HG03442 (cell line): ENCODE measurements at regions not wholly inside any gene's neighbourhood (a gene's known extent, or its start where the extent isn't known, plus 50 kb on each side); places are given as distances from the start of the nearest gene placed in this dataset.
"Not testable (repeated sequence)": the region's sequence is repeated elsewhere in the genome, so short reads cannot be mapped to it uniquely, and the experiment has no call there.

ENCODE experiments used
- ATAC-seq: cut with Tn5 transposase; IDR thresholded peaks from one replicate; pipeline ENCODE4 v1.9.1; 2021; ENCODE audit warnings: mild to moderate bottlenecking, moderate library complexity; ENCODE audit not compliant: unreplicated experiment

DNA sequence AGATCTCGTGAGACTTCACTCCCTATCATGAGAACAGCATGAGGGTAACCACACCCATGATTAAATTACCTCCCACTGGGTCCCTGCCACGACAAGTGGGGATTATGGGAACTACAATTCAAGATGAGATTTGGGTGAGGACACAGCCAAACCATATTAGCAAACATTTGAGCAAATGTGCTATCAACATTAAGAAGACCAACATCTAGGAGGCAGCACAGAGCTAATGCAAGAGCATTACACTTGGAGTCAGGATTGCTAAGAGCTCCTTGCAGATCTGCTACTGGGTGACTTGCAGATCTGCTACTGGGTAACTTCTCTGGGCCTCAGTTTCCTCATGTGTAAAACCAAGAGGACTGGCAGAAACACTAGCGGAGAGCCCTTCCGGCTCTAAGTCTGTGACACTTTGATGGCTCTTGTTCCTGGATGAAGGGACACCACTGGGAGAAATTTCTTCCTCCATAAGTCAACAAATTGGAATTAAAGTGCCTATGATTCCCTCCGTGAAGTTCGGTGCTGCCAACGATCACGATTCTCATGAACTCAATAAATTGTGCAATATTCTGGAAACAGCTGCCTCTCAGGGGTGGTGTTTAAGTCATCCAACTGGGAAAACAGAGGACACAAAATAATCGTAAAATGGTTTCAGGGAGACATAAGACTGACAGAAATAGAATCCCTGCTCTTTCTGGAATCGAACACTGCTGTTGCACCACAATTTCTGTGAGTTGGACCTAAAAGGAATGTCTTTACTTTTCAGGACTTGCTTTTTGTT is 115.8 kb upstream of the ITGB1 start:
- no peak for ATAC-seq

DNA sequence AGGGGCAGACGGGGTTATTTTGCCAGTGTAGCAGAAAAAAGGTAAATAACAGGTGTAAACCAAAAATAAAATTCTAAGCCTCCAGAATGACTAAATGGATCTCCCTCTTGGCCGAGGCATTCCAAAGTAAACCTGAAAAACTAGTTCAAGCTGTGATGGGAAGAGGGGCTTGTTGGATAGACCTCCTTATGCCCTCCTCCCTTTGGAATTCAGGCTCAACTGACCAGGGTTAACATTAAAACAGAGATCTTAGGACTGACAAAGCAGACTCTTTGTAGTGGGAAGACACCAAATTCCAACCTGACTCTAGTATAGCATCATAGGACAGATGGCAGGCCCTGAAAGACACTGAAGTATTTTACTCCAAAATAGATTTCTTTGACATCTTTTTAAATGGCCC is 113.8 kb upstream of the ITGB1 start:
- no peak for ATAC-seq

DNA sequence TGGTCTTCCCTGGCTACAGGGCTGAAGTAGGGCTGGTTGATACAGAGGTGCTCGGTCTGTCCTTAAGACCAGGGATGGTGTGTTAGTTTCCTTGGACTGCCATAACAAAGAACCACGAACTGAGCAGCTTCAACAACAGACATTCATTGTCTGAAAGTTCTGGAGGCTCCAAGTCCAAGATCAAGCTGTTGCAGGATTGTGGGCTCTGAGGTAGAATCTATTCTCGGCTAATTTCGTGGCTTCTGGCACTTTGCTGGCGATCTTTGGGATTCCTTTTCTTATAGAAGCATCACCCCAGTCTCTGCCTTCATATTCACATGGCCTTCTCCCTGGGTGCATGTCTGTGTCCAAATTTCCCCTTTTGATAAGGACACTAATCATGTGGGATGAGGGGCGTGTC is 112.1 kb upstream of the ITGB1 start:
- no peak for ATAC-seq

DNA sequence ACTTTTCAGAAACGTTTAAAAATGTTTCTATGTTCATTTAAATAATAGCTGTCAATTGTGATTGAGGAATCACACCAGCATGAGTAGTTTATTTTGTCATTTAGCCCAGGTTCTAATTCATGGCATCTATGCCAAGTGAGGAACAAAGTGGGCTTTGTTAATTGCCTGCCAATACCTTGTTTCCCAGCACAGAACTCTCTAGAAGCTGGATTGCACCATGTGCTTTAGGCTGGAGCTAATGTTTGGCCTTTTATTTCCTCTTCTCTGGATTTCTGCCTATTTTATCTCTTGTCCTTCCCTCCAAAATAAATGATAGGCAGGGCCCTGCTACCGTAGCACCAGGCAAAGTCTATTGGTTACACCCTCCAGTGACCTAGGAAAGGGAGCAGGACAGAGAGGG is 109.9 kb upstream of the ITGB1 start:
- no peak for ATAC-seq

DNA sequence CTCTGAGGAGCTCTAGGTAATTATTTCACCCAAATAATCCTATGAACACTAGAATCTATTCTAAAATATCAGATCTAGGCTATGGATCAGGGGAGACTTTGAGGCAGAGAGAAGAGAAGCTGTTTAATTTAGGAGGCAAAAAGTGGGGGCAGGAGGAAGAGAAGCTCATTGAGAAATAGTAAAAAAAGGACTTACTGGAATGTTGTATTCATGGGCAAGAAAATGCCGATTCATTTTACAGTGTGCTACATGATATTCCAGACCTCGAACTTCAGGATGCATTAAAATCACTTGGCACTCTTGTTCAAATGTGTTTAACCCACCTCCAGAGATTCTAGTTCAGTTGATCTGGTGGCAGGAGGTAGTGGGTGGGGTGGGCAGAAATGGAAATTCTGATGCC is 109.5 kb upstream of the ITGB1 start:
- ATAC-seq = no peak

DNA sequence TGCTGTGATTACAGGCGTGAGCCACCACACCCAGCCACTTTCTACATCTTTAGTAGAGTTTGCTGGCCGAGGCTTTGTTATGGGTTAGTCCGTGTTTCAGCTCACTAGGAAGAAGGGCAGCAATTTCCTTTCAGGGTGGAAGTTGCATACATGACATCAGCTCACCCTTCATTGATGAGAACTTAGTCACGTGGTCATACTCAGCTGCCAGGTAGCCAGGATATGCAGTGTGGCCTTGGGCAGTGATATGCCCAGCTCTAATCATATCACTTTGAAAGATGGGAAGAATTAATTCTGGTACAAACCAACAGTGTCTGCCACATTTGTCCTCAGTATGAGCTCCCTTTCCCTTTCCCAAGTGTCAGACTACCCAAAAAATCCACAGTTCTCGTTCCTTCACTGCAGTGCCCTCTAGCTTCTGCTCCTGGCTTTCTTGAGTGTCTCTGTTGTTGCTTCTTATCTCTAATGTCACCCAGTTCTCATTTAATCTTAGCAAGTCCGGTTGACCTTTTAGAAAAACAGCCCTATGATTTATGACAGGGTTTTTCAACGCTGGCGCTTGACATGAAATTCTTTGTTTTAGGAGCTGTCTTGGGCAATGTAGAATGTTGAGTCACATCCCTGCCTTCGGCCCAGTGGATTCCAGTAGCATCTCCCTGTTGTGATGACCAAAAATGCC is 108.7 kb upstream of the ITGB1 start:
- no peak for ATAC-seq

DNA sequence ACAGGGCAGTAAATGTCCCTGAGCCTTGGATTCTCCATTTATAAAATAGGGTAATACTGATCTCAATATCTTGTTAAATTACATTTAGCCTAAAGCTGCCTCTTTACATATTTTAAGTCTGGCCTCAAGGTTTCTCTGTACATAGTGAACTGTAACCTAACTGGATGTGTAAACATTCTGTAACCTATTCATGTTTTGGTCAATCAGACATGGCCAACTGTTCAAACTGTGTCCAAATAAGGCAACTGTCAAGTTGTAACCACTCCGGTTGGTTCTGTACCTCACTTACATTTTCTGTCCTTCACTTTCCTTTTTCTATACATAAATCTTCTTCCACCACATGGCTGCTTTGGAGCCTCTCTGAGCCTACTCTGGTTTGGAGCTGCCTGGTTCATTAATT is 107.1 kb upstream of the ITGB1 start:
- ATAC-seq = no peak

DNA sequence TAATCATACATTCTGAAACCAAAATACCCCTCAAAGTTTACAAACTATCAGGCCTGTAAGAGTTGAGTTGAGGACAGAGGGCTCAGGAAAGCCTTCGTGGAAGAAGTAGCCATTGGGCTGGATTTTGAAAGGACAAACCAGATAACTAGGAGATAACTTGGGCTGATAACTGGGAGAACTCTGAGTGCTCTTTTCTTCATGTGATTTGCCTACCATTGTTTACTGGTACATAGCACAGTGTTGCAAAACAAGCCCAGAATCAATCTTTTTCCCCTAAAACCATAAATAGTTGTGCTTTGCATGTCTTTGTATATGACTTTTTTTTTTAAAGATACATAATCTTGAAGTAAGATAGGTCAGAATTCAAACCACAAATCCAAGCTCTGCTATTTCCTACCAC is 106.7 kb upstream of the ITGB1 start:
- no peak for ATAC-seq

DNA sequence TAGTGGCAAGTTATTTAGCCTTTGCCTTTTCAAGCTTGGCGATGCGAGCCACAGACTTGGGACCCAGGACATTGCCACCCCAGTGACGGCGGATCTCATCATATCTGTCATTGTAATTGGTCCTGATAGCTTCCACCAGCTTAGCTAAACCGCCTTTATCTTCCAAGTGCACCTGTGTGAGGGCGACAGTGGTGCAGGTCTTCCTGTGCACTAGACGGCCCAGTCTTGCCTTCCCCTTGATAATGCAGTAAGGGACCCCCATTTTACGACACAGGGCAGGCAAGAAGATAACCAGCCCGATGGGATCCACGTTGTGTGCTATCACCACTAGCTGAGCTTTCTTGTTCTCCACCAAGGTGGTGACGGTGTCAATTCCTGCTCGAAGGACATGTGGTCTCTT is 99.6 kb upstream of the ITGB1 start:
- no peak for ATAC-seq

DNA sequence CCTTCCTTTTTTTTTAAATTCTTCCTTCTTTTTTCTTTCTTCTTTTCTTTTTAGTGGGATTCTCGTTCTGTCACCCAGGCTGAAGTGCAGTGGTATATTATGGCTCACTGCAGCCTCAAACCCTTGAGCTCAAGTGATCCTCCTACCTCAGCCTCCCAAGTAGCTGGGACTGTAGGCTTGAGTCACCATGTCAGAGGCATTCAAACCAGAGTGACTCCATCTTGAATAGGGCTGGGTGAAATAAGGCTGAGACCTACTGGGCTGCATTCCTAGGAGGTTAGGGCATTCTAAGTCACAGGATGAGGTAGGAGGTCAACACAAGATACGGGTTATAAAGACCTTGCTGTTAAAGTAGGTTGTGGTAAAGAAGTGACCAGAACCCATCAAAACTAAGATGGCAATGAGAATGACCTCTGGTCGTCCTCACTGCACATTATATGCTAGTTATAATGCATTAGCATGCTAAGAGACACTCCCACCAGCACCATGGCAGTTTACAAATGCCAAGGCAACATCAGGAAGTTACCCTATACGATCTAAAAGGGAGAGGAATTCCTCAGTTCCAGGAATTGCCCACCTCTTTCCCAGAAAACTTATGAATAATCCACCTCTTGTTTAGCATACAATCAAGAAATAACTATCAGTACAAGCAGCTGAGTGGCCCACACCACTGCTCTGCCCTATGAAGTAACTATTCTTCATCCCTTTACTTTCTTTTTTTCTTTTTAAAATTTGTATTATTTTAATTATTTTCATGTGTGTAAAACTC is 99.0 kb upstream of the ITGB1 start:
- no peak for ATAC-seq

DNA sequence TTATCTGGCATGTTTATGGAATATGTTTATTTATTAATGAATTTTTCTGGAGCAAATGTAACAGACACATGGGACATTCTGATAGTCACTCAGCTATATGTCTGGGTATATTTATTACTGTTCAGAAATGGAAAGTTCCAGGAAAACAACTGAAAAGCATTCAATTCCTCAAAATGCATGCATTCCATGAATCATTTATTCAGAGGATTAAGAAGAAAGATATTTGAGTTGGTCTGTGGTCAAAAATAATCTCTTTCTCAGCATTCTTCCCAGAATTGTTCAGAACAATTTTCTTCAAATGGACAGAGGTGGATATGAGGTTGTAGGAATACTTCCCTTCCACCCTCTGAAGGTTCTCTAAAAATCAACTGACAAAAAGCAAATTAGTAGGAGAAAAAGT is 97.6 kb upstream of the ITGB1 start:
- no peak for ATAC-seq

DNA sequence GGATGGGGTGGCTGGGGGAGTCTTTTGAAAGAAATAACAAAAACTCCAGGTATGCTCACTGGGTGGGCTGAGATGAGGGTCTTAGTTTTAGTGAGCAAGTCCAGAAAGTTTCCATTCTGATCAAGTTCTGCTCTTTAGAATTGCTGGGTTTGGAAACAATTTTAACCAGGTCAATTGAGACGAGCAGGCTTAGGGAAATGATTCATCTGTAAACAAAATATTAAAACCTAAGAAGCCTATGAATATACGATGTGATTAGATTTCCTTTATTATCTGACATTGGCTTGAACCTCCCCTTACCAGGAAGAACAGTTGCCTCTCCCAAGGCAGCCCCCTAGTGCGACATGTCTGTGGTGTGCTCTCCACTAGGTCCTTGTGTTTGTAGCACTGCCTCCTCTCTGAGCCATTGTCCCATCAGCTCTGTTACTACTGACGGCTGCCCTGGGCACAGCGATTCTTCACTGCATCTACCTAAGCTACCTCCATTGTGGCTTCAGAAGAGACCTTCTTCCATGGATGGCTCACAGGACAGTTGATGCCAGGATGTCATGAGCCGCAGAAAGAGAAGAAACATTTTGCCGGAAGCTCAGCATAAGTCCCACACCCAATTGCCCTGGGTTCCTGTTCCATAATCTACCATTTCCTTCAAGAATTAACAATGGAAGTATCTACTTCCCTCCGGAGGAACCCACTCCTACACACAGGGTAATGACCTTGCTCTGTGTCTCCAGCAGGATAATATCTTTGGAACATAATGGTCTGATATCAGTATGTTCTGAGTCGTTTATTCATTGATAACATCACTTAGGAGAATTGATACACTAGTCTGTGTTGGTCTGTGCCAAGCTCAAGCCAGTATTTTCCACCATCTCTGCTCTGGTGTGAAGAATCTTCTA is 95.1 kb upstream of the ITGB1 start:
- no peak for ATAC-seq

DNA sequence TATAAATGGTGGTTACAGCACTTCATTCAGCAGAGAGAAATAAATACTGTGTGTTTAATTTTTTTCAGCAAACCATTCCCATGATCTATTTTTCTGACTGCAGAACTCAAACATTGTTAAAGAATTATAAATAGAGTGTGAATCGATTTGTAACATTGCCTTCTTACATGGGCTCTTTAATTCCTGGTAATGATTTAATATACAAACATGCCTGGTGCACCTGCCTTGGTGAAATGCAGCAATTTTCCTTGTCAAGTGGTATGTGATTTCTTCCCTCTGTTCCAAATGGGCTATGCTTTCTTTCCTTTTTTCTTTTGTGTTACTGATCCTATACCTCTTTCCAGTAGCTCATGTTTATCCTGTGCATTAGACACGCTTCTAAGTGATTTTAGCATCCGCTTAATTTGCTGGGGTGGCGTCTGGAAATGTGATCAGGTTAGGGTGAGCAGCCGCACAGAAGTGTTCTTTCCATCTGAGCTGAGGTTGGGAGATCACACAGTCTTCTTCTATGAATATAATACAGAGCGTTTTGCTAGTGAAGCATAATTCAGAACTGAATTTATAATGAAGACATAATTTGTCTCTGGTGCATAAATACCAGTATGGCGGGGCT is 94.3 kb upstream of the ITGB1 start:
- no peak for ATAC-seq

DNA sequence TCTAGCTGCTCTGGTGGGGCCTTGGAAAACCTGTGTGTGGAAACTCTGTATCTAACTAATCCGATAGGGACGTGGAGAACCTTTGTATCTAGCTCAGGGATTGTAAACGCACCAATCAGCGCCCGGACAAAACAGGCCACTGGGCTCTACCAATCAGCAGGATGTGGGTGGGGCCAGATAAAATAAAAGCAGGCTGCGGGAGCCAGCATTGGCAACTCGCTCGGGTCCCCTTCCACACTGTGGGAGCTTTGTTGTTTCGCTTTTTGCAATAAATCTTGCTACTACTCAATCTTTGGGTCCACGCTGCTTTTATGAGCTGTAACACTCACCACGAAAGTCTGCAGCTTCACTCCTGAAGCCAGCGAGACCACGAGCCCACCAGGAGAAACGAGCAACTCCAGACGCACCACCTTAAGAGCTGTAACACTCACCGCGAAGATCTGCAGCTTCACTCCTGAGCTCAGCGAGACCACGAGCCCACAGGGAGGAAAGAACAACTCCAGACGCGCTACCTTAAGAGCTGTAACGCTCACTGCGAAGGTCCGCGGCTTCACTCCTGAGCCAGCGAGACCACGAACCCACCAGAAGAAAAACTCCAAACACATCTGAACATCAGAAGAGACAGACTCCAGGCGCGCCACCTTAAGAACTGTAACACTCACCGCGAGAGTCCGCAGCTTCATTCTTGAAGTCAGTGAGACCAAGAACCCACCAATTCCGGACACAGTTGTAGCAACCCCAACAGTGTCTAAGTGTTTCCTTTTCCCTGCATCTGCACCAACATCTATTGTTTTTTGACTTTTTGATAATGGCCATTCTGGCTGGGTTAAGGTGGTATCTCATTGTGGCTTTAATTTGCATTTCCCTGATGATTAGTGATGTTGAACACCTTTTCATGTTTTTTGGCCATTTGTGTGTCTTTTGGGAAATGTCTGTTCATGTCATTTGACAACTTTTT is 92.2 kb upstream of the ITGB1 start:
- ATAC-seq = not testable (repeated sequence)

DNA sequence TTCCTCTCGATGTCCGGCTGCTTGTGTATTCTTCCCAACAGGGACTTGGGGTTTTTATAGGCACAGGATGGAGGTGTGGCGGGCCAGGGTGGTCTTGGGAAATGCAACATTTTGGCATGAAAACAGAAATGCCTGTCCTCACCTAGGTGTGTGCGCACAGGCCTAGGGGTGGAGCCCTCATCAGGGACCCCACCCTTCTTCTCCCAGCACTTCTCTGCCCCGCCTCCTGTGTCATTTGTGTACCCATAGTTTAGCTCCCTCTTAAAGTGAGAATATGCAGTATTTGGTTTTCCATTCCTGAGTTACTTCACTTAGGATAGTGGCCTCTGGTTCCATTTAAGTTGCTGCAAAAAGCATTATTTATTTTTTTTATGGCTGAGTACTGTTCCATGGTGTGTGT is 90.2 kb upstream of the ITGB1 start:
- no peak for ATAC-seq

DNA sequence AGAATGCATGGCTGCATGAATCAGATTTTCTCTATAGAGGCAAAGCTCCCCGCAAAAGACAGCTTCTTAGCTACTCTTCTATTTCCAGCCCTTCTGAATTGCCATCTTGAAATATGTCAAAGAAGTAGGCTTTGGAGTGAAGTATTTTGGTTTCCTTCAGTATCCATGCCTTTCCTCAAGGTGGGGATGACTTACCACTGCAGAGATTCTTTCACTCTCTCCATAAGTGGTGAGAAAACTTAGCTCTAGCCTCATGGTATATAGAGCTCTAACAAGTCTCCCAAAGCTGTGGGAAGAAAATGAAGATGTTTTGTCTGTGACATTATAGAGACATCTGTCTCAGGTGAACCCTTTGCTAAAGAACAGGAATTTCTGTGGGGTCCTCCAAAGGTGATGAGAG is 89.6 kb upstream of the ITGB1 start:
- ATAC-seq = no peak

DNA sequence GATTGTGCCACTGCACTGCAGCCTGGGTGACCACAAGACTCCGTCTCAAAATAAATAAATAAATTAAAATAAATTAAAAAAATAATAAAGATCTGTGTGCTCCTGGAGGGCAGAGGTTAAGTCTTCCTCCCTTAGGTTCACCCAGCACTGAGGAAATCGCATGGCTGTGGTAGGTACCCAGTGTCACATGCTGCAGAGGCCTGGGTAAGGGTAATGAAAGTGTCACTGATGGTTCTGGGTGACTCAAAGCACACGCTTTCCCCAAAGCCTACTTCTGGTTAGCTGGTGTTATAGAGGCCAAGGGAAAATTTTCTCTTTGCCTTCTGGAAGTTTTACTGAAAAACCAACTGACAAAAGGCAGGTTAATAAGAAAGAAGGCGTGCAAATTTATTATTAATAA is 88.8 kb upstream of the ITGB1 start:
- no peak for ATAC-seq

DNA sequence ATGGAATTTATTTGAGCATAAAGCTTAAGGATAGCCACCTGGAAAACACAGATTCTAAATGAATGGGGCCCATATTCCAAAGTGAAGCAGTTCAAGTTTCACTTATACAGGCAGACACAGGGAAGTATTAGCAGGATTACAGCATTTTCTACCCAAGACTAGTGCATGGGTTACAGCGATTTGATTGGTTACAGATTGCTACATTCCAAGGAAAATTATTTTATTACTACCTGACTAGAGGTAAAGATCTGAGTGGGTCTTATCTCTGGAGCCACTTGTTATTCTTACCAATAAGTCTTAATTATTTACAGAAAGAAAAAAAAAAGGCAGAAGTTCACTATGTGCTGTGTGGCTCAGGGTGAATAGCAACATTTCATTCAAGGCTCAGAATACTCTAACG is 87.4 kb upstream of the ITGB1 start:
- ATAC-seq = no peak

DNA sequence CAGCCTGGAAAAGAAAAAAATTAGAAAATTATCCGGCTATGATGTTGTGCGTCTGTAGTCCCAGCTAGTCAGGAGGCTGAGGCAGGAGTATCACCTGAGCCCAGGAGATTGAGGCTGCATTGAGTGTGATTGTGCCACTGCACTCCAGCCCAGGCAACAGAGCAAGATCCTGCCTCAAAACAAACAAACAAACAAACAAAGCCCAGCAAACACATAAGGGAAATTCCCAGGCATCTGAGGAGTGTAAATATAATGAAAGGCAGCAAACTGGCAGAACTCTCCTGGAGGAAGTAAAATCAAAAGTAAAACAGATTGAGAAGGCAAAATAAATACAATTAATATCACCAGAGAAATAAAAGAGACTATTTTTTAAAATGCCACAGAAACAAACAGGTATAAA is 84.5 kb upstream of the ITGB1 start:
- ATAC-seq = no peak
